HG03571 (cell line): ENCODE measurements at regions not wholly inside any gene's neighbourhood (a gene's known extent, or its start where the extent isn't known, plus 50 kb on each side); places are given as distances from the start of the nearest gene placed in this dataset.

Experiments used
- ATAC-seq: cut with Tn5 transposase; IDR thresholded peaks from one replicate; pipeline ENCODE4 v1.9.1; 2021; ENCODE audit not compliant: unreplicated experiment

GRCh38 chr1:188463919-188464318 is 1635.2 kb downstream of the PLA2G4A start:
- ATAC-seq, result no peak

GRCh38 chr1:188466539-188466938 is 1637.8 kb downstream of the PLA2G4A start:
- ATAC-seq, result no peak

- ATAC-seq, result no peak
Measured at GRCh38 chr1:188476606-188477005, 1647.9 kb downstream of the PLA2G4A start.

DNA sequence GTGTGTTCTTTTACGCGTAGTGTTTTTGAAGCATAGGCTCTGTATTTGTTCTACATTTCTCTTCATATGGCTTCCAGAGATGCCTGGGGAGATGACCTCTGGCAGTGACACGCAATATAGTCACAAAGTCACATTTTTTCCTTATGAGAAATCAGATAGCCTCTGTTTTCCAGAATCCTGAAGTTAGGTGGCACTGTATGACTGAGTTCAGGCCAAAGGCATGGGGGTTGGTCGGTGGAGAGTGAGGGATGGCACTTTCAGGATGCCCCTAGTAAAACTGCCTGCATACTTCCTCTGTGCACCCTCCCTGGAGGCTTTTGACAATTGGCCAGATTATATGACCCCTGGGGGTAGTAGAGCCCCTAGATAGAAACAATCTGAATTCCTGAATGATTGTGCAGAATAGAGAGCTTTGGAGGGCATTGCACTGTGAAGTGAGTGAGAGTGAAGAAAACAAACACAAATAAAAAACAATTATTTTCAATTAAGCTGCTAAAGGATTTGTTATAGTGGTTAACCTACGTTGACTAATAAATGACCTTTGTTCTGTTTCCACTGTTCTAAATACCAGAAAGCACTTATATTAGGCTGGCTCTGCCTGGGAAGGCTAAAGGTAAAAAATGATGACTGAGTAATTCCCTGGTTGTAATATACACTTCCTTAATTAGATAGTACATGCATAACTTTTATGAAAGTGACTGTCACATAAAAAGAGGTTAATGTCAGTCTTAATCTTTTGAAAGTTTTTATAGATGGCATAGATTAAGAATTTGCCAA is 1660.8 kb downstream of the PLA2G4A start:
- ATAC-seq, result no peak

- ATAC-seq, result no peak
Measured at GRCh38 chr1:188496506-188496905, 1667.8 kb downstream of the PLA2G4A start.

GRCh38 chr1:188497020-188497419 is 1668.3 kb downstream of the PLA2G4A start:
- ATAC-seq, result no peak

DNA sequence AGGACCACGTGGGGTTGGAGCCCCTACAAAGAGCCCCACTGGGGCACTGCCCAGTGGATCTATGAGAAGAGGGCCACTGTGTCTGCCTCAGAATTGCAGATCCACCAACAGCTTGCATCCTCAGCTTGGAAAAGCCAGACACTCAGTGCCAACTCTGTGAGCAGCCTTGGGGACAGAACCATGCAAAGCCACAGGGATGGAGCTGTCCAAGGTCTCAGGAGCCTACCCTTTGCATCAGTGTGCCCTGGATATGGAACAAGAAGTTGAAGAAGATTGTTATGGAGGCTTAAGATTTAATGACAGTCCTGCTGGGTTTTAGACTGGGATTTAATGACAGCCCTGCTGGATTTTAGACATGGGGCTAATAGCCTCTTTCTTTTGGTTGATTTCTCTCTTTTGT is 1670.9 kb downstream of the PLA2G4A start:
- ATAC-seq, result no peak

DNA sequence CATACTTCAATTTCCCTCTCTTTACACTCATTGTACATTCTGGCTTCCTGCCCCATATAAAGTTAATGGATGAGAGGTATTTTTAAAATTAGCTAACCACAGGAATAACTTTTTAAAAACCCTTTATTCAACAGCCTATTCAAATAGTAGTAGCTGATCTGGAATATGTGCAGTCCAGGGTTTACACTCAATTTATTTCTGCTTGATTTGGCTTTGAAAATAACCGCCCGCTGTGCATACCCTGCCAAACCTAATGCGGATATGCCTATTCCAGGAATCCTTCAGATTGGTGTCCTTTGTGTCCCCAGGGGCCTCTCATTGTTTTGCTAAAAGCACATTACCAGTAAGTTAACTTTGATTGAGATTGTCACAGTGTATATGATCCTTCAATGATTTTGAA is 1686.2 kb downstream of the PLA2G4A start:
- ATAC-seq, result no peak

DNA sequence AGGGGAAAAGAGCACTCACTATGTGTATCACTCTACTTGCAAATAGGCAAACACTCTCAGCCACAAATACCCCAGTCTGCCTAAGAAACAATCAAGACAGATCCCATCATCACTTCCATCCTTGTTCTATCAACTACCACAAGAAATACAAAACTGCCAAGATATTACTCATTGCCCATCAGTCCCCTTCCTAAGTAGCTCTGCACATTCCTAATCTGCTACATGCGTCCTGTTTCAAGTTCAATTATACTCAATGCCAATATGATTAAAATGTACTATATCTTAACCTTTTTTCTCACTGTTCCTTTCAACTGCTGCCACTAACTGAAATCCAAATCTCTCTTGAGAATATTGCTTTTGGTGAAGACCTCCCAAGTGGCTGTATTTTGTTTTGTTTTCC is 1688.4 kb downstream of the PLA2G4A start:
- ATAC-seq, result no peak

DNA sequence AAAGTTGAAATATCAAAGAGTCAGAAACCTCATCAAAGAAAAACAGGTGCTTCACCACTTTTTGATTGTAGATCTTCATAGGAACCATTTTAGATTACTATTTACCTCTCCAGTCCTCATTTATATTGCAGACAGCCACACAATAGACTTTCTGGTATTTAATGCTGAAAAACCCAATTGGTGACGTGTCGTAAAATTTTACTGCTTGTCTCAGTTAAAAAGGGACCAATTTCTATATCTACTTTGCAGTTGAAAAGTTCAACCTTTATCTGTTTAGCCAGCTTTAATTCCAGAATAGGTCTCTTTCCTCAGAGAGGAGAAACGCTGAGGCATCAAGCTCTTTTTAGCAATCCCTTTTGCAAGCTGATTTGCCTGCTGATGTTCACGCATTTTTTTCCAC is 1722.4 kb downstream of the PLA2G4A start:
- ATAC-seq, result no peak

GRCh38 chr1:188557053-188557452 is 1728.3 kb downstream of the PLA2G4A start:
- no peak for ATAC-seq

DNA sequence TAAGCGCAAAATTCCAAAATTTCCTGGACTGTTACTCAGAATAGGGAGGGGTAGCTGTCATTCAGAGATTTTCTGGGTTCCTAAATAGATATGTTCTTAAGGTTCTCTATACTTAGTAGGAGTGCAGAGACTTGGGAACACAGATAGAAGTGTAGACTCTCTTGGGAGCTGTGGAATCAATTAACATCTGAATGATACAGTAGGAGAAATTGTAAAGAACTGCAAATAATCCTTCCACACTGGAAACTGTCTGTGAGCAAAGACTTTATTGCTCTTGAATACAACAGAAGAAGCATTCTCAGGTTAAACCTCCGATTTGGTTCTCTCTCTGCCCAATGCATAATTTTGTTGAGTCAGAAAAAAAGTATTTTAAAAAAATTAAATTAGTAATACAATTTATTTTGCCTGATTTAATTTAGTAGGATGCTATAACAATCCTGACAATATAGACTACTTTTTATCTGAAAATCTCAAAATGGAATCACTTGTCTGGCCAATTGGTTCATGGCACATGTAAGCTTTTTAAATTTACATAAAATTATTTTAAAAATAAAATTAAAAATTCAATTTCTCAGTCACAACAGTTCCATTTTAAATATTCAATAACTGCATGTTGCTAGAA is 1754.3 kb downstream of the PLA2G4A start:
- no peak for ATAC-seq

- no peak for ATAC-seq
Measured at GRCh38 chr1:188584119-188584518, 1755.4 kb downstream of the PLA2G4A start.

- no peak for ATAC-seq
Measured at GRCh38 chr1:188590641-188591040, 1761.9 kb downstream of the PLA2G4A start.

GRCh38 chr1:188594542-188595235 is 1765.9 kb downstream of the PLA2G4A start:
- ATAC-seq, result no peak

- no peak for ATAC-seq
Measured at GRCh38 chr1:188599313-188599712, 1770.6 kb downstream of the PLA2G4A start.

- no peak for ATAC-seq
Measured at GRCh38 chr1:188611432-188611831, 1782.7 kb downstream of the PLA2G4A start.

GRCh38 chr1:188615321-188615720 is 1786.6 kb downstream of the PLA2G4A start:
- ATAC-seq, result no peak

DNA sequence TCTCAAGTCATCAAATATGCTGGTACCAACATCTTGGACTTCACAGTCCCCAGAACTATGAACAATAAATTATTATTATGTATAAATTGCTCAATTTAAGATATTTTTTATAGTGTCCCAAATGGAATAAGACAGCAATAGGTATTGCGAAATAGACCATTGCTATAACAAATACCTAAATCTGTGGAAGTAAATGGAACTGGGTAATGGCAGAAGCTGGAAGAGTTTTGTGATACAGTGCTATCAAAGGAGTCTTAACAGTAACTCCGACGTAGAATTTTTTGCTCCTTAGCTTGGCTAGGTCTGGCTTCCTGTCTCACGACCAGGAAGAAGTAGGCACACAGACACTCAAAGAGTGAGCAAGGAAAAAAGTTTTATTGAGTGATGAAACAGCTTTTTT is 1791.5 kb downstream of the PLA2G4A start:
- ATAC-seq, result no peak

DNA sequence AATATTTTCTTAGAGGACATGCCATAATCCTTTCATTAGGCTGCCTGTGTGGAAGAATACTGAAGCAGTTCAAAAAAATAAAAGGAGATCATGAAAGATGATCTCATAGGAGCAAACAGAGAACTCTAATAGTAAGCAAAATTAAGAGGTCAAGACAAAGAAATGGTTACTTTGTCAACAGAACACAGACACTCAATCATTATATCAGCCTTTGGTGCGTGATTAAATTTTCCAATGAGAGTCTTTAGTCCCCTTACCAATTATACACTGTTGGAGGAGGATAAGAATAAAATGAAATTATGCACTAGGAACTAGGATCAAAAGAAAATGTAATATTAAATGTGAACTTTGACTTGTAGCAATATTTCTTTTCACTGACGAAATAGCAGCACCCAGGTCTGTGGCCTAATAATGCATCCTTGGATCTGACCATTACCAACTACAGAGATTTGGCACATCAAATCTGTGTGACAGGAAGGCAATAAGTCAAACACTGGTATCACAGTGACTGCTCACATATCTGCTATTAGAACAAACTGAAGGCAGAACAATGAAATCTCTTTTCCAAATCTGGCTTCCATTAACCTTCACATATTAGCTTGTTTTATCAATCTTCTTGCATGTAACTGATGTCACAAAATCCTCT is 1812.9 kb downstream of the PLA2G4A start:
- no peak for ATAC-seq

DNA sequence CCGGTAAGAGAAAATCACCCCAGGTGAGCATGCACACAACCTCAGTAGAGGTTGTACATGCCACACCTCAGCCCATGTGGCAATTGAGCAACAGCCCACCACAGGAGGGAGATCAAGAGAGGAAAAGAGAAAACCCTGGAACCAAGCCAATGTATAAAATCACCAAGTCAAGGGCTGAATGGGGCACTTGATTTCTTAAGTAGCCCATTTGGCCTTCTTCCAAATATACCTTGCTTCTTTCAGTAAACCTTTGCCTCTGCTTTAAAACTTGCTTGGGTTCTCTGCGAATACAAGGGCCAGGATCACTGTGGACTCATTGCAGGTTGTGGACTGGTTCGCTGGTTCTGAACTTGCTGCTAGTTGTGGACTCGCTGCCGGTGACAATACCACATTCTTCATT is 1814.0 kb downstream of the PLA2G4A start:
- no peak for ATAC-seq

DNA sequence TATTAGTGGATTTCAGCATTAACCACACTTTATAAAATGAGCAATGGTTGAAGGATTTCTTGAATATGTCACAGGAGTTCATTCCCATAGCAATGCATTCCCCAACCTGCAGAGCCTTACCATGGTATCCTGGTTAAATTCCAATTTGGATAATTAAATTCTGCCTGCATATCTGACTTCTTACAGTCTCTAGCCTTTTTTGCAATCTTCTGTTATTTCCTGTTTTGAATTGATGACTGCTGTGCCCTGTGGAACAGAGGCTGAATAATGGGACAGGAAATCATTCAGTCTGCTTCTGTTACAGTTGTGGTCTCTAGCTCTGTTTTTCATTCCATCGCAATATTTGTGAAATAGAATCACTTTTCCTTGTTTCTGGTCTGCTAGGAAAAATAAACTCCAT is 1823.9 kb downstream of the PLA2G4A start:
- ATAC-seq, result no peak
